SK-N-SH treated with all-trans-retinoic acid at 6 μM for 48 hours (cell line): ENCODE measurements at regions not wholly inside any gene's neighbourhood (a gene's known extent, or its start where the extent isn't known, plus 50 kb on each side); places are given as distances from the start of the nearest gene placed in this dataset.

Experiments
- ATAC-seq: fragments of 200-7000 bp; cut with Tn5 transposase; 3 replicates; pipeline ENCODE4 v1.9.1; 2020; ENCODE audit warnings: mild to moderate bottlenecking, moderate library complexity
- CREB5 ChIP-seq: fragments of 250-450 bp; sonication (Bioruptor Pico); IDR thresholded peaks from 2 replicates; pipeline ENCODE4 v1.5.1; 2020; ENCODE audit warnings: low read depth, mild to moderate bottlenecking, moderate library complexity
- OSR1 ChIP-seq: fragments of 250-450 bp; sonication (Bioruptor Pico); IDR thresholded peaks from 2 replicates; pipeline ENCODE4 v1.8.0; 2022; ENCODE audit warnings: moderate library complexity, mild to moderate bottlenecking, inconsistent platforms
- PATZ1 ChIP-seq: fragments of 250-450 bp; sonication (Bioruptor Pico); IDR thresholded peaks from 2 replicates; pipeline ENCODE4 v1.8.0; 2020; ENCODE audit warnings: mild to moderate bottlenecking, moderate library complexity, borderline replicate concordance
- PPARA ChIP-seq: fragments of 250-450 bp; sonication (Bioruptor Pico); IDR thresholded peaks from 2 replicates; pipeline ENCODE4 v1.5.0; 2020; ENCODE audit warnings: mild to moderate bottlenecking, borderline replicate concordance
- RARB ChIP-seq: fragments of 250-450 bp; sonication (Bioruptor Pico); IDR thresholded peaks from 2 replicates; pipeline ENCODE4 v1.8.0; 2021; ENCODE audit warnings: mild to moderate bottlenecking, moderate library complexity
- SNAI2 ChIP-seq: fragments of 250-450 bp; sonication (Bioruptor Pico); IDR thresholded peaks from 2 replicates; pipeline ENCODE4 v1.5.0; 2020; ENCODE audit warnings: mild to moderate bottlenecking, moderate library complexity
- TCF4 ChIP-seq: fragments of 250-450 bp; sonication (Bioruptor Pico); IDR thresholded peaks from 2 replicates; pipeline ENCODE4 v1.8.0; 2021; ENCODE audit warnings: mild to moderate bottlenecking, moderate library complexity, borderline replicate concordance
- TOX ChIP-seq: fragments of 250-450 bp; sonication (Bioruptor Pico); IDR thresholded peaks from 2 replicates; pipeline ENCODE4 v1.8.0; 2021; ENCODE audit warnings: mild to moderate bottlenecking, moderate library complexity, borderline replicate concordance
- ZC3H10 ChIP-seq: fragments of 250-450 bp; sonication (Bioruptor Pico); IDR thresholded peaks from 2 replicates; pipeline ENCODE4 v1.5.1; 2021; ENCODE audit warnings: mild to moderate bottlenecking, moderate library complexity
- ZFP3 ChIP-seq: fragments of 250-450 bp; sonication (Bioruptor Pico); IDR thresholded peaks from 2 replicates; pipeline ENCODE4 v1.5.0; 2020; ENCODE audit warnings: mild to moderate bottlenecking, moderate library complexity
- ZFP30 ChIP-seq: fragments of 450-650 bp; formaldehyde crosslinking; IDR thresholded peaks from 2 replicates; pipeline ENCODE4 v1.5.0; 2022; ENCODE audit warnings: mild to moderate bottlenecking, moderate library complexity
- ZNF565 ChIP-seq: fragments of 450-650 bp; formaldehyde crosslinking; conservative IDR thresholded peaks from 2 replicates; pipeline ENCODE4 v1.5.0; 2020; ENCODE audit warnings: low read depth, mild to moderate bottlenecking, moderate library complexity
- ZNF8 ChIP-seq: fragments of 450-650 bp; formaldehyde crosslinking; IDR thresholded peaks from 2 replicates; pipeline ENCODE4 v1.5.0; 2020; ENCODE audit warnings: mild to moderate bottlenecking, moderate library complexity
- TF ChIP-seq, protein P1 (sequence below): fragments of 250-450 bp; sonication (Bioruptor Pico); IDR thresholded peaks from 2 replicates; pipeline ENCODE4 v1.5.1; 2021; ENCODE audit warnings: mild to moderate bottlenecking, moderate library complexity
- TF ChIP-seq, protein P2 (sequence below): fragments of 250-450 bp; sonication (Bioruptor Pico); IDR thresholded peaks from 2 replicates; pipeline ENCODE4 v1.8.0; 2021; ENCODE audit warnings: low read depth, mild to moderate bottlenecking, moderate library complexity, borderline replicate concordance
- TF ChIP-seq, protein P3 (sequence below): fragments of 250-450 bp; sonication (Bioruptor Pico); IDR thresholded peaks from 2 replicates; pipeline ENCODE4 v1.5.0; 2020; ENCODE audit warnings: mild to moderate bottlenecking, moderate library complexity

GRCh38 chr3:124654470-124654845, 75.8 kb upstream of the UMPS start:
- no peak for ATAC-seq
- TF ChIP-seq ZC3H10 (CRISPR knock-in tag) = no peak
- no peak for TF ChIP-seq ZFP3 (CRISPR knock-in tag)

DNA sequence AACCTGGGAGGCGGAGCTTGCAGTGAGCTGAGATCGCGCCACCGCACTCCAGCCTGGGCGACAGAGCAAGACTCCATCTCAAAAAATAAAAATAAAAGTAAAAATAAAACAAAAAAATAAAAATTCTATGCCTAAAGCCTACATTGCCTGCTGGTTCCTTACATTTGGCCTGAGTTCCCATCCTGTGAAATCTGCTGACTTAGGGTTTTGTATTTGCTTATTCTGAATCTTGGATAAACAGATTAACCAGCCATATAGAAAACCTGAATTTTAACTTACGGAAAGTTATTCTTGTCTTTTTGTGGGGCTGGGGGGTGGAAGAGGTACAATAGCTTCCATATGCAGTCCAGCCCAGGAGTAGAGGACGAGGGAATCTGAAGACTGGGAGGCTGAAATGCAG, 73.7 kb upstream of the UMPS start:
- TF ChIP-seq PATZ1 (CRISPR knock-in tag) (no peak), ZFP3 (CRISPR knock-in tag) (no peak), TCF4 (CRISPR knock-in tag) (no peak), ZFP30 (no peak)
- TF ChIP-seq, protein P1, sequence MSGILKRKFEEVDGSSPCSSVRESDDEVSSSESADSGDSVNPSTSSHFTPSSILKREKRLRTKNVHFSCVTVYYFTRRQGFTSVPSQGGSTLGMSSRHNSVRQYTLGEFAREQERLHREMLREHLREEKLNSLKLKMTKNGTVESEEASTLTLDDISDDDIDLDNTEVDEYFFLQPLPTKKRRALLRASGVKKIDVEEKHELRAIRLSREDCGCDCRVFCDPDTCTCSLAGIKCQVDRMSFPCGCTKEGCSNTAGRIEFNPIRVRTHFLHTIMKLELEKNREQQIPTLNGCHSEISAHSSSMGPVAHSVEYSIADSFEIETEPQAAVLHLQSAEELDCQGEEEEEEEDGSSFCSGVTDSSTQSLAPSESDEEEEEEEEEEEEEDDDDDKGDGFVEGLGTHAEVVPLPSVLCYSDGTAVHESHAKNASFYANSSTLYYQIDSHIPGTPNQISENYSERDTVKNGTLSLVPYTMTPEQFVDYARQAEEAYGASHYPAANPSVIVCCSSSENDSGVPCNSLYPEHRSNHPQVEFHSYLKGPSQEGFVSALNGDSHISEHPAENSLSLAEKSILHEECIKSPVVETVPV = no peak
- no peak for ATAC-seq

- TF ChIP-seq, protein P1 = no peak
- TF ChIP-seq TOX (CRISPR knock-in tag) (no peak), ZNF8 (CRISPR knock-in tag) (no peak), SNAI2 (CRISPR knock-in tag) (no peak), RARB (CRISPR knock-in tag) (no peak), PPARA (CRISPR knock-in tag) (no peak), OSR1 (CRISPR knock-in tag) (no peak), CREB5 (no peak), ZC3H10 (CRISPR knock-in tag) (no peak), TCF4 (CRISPR knock-in tag) (no peak), PATZ1 (CRISPR knock-in tag) (no peak), ZNF565 (no peak)
- TF ChIP-seq, protein P2, sequence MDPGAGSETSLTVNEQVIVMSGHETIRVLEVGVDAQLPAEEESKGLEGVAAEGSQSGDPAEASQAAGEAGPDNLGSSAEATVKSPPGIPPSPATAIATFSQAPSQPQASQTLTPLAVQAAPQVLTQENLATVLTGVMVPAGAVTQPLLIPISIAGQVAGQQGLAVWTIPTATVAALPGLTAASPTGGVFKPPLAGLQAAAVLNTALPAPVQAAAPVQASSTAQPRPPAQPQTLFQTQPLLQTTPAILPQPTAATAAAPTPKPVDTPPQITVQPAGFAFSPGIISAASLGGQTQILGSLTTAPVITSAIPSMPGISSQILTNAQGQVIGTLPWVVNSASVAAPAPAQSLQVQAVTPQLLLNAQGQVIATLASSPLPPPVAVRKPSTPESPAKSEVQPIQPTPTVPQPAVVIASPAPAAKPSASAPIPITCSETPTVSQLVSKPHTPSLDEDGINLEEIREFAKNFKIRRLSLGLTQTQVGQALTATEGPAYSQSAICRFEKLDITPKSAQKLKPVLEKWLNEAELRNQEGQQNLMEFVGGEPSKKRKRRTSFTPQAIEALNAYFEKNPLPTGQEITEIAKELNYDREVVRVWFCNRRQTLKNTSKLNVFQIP (CRISPR knock-in tag) = no peak
- TF ChIP-seq, protein P3, sequence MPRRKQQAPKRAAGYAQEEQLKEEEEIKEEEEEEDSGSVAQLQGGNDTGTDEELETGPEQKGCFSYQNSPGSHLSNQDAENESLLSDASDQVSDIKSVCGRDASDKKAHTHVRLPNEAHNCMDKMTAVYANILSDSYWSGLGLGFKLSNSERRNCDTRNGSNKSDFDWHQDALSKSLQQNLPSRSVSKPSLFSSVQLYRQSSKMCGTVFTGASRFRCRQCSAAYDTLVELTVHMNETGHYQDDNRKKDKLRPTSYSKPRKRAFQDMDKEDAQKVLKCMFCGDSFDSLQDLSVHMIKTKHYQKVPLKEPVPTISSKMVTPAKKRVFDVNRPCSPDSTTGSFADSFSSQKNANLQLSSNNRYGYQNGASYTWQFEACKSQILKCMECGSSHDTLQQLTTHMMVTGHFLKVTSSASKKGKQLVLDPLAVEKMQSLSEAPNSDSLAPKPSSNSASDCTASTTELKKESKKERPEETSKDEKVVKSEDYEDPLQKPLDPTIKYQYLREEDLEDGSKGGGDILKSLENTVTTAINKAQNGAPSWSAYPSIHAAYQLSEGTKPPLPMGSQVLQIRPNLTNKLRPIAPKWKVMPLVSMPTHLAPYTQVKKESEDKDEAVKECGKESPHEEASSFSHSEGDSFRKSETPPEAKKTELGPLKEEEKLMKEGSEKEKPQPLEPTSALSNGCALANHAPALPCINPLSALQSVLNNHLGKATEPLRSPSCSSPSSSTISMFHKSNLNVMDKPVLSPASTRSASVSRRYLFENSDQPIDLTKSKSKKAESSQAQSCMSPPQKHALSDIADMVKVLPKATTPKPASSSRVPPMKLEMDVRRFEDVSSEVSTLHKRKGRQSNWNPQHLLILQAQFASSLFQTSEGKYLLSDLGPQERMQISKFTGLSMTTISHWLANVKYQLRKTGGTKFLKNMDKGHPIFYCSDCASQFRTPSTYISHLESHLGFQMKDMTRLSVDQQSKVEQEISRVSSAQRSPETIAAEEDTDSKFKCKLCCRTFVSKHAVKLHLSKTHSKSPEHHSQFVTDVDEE (CRISPR knock-in tag) = no peak
- no peak for ATAC-seq
Observed at GRCh38 chr3:124657138-124657537, 73.1 kb upstream of the UMPS start.
